Psoas muscle (tissue), 7 donors: ENCODE measurements at regions not wholly inside any gene's neighbourhood (a gene's known extent, or its start where the extent isn't known, plus 50 kb on each side); places are given as distances from the start of the nearest gene placed in this dataset.

Source experiments
- ATAC-seq, 4 donors: fragments of 200-7000 bp; cut with Tn5 transposase; one replicate each; pipeline ENCODE4 v1.9.1; 2020; ENCODE audit warnings: moderate library complexity in 3 of 4, mild to moderate bottlenecking in 2 of 4
- DNase-seq, 2 donors: peaks; one replicate each; pipeline ENCODE4 v3.0.0-alpha.2; 2020
- H3K27ac ChIP-seq: fragments of 200-600 bp; one replicate; pipeline ENCODE4 v1.8.0; 2022
- H3K27me3 ChIP-seq, 3 donors: fragments of 200-600 bp in 1 of 3; one replicate each; pipeline versions ENCODE4 v1.6.1 to v1.8.0; 2013 to 2022; ENCODE audit warnings: low read length in 2 of 3, mild to moderate bottlenecking in 2 of 3, moderate library complexity in 1 of 3; ENCODE audit not compliant: insufficient read depth in 3 of 3
- H3K36me3 ChIP-seq, 2 donors: fragments of 200-600 bp in 1 of 2; one replicate each; pipeline versions ENCODE4 v1.6.1 to v1.8.0; 2013 to 2022; ENCODE audit warnings: low read depth in 1 of 2, mild to moderate bottlenecking in 1 of 2, moderate library complexity in 1 of 2; ENCODE audit not compliant: insufficient read depth in 1 of 2
- H3K4me1 ChIP-seq: fragments of 200-600 bp; one replicate; pipeline ENCODE4 v1.8.0; 2022
- H3K4me3 ChIP-seq: fragments of 200-600 bp; one replicate; pipeline ENCODE4 v1.8.0; 2022; ENCODE audit warnings: mild to moderate bottlenecking
- H3K9me3 ChIP-seq: fragments of 200-600 bp; one replicate; pipeline ENCODE4 v1.8.0; 2022
- WGBS, 3 donors: extraction: QIAGEN DNeasy Blood & Tissue Kit; methylation state at CpG; one replicate each; pipeline versions ENCODE4 v1.1.6 to v1.1.7; 2013; 5-methylcytosine and 5-hydroxymethylcytosine counted together
- intact Hi-C, 2 donors: fragments of 100-400 bp; cut with DNase I; formaldehyde crosslinking; loops; one replicate each; pipeline versions ENCODE4 v1.11.0 to v1.14.2; 2022
- TF ChIP-seq, protein P1 (sequence below): fragments of 200-600 bp; IDR thresholded peaks from one replicate; pipeline ENCODE4 v1.8.0; 2022; ENCODE audit warnings: antibody characterized with exemption
- donor health status: healthy with polysubstance abuse.
- donor health status: DM: no; HTN: no; CAD: no; lungs with moderate emphysema.
- donor health status: Bipolar disorder and iron deficiency.
- donor health status: healthy.
- donor health status: DM: yes; HTN: yes; CAD: no.
- donor health status: DM: no; HTN: no; CAD: no.
- donor health status: DM: yes; HTN: yes; CAD: no.

DNA sequence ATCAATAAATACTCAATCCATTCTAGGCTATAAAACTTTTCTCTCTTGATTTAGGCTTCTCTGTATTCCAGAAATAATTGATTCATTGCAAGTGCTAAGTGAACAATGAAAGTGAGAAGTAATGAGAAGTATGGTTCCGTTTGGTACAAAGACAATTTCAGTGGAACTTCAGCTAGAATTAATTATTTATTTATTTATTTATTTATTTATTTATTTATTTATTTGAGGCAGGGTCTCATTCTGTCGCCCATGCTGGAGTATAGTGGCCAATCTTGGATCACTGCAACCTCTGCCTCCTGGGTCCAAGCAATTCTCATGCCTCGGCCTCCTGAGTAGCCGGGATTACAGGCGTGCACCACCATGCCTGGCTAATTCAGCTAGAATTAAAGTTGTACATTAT lies 262.1 kb downstream of the B3GLCT start:
- Histone ChIP-seq H3K27me3 (no peaks in the 10 kb centered on the region), H3K4me3 (no peak overlapping the region), H3K4me1 (no peaks in the 10 kb centered on the region), H3K9me3 (peaks cover 6% of the 10 kb centered on the region), H3K27ac (no peak overlapping the region), H3K36me3 (no peaks in the 10 kb centered on the region)
- ATAC-seq (no peak), DNase-seq (no peak)
- intact Hi-C loops, result no loop called here
- 84 to 88% (median 88%) methylated on average over 5 of the region's 5 CpGs for WGBS, 3 donors
- TF ChIP-seq, protein P1, sequence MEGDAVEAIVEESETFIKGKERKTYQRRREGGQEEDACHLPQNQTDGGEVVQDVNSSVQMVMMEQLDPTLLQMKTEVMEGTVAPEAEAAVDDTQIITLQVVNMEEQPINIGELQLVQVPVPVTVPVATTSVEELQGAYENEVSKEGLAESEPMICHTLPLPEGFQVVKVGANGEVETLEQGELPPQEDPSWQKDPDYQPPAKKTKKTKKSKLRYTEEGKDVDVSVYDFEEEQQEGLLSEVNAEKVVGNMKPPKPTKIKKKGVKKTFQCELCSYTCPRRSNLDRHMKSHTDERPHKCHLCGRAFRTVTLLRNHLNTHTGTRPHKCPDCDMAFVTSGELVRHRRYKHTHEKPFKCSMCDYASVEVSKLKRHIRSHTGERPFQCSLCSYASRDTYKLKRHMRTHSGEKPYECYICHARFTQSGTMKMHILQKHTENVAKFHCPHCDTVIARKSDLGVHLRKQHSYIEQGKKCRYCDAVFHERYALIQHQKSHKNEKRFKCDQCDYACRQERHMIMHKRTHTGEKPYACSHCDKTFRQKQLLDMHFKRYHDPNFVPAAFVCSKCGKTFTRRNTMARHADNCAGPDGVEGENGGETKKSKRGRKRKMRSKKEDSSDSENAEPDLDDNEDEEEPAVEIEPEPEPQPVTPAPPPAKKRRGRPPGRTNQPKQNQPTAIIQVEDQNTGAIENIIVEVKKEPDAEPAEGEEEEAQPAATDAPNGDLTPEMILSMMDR, result no peak

DNA sequence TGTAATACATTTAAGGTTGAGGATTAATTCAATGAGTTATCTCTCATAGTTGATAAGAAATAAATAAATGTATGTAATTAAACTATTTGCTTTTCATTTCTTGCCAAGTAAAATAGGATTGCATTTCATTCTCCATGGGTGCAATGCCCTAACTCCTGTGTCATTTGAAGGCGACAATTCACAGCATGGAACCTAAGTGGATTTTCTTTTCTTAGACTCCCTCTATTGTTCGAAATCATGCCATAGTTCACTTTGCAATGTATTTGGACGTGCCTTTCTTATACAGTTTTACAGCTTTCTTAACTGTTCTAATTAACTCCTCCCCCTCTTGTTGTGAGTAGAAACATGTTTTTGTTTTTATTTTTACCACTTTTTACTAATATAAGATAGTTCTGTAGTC lies 263.0 kb downstream of the B3GLCT start:
- no peak overlapping the region for H3K4me3 ChIP-seq
- peaks cover 6% of the 10 kb centered on the region for H3K9me3 ChIP-seq
- WGBS, 3 donors, result 81% methylated on average over 3 of the region's 3 CpGs
- intact Hi-C loops, result no loop called here
- H3K27ac ChIP-seq, result no peak overlapping the region
- ATAC-seq, result no peak
- H3K4me1 ChIP-seq, result no peaks in the 10 kb centered on the region
- no peaks in the 10 kb centered on the region for H3K36me3 ChIP-seq
- TF ChIP-seq, protein P1, result no peak
- DNase-seq, result no peak
- H3K27me3 ChIP-seq, result no peaks in the 10 kb centered on the region

DNA sequence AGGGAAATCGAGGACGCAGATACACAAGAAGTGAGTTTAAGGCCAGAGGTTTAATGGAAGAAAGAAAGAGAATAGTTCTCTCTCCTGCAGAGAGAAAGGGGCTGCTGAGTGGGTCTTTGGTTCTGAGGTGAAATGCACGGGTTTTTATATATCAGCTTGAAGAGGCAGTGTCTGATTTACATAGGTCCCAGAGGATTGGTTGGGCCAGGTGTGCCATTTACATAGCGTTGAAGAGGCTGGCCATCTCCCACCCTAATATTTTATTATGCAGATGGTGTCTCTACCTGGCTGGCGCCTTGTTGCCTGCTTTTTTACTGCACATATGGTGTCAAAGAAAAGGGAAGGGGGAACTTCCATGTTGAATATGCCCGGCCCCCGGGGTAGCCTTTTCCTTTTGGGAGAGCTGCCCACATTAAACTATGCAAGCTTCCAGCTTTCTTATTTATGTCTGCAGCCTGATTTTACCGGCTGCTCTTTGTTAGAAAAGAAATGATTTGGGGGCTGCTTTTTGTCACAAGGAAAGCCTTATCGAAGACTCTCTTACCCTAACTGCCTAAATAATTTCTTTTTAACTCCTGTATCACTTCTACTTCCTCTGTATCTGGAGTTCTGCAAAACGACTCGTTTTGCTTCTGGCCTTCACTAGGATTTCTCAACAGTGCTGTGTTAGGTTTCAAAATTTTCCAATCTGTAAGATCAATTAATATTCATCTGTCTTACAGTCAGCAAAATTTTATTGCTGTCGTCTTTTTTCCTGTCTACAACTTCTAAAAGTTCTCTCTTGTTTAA lies 268.5 kb downstream of the B3GLCT start:
- DNase-seq, result no peak
- H3K4me1 ChIP-seq, result no peaks in the 10 kb centered on the region
- no peaks in the 10 kb centered on the region for H3K36me3 ChIP-seq
- no peak overlapping the region for H3K4me3 ChIP-seq
- H3K27ac ChIP-seq, result no peak overlapping the region
- intact Hi-C loops, result no loop called here
- no peaks in the 10 kb centered on the region for H3K9me3 ChIP-seq
- TF ChIP-seq, protein P1, result no peak
- no peak for ATAC-seq
- 70 to 77% (median 73%) methylated on average over 12 of the region's 12 CpGs for WGBS, 3 donors
- H3K27me3 ChIP-seq, result peaks cover 0 to 4% (median 0%) of the 10 kb centered on the region in 3 donors

DNA sequence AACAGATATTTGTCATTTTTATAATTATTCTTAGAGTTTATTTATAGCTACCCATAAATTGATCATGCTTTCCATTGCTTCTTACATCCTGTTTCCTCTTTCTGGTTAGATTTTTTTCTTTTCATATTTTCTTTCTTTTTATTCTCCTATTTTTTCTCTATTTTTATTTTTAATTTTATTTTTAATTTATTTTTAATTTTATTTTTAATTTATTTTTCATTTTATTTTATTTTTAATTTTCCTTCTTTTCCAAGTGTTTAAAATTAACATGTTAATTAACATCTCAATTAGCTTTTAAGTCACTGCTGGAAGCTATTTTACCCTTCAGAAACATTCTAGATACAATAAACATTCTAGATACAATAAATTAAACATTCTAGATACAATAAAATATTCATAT lies 269.6 kb downstream of the B3GLCT start:
- intact Hi-C loops, result no loop called here
- TF ChIP-seq, protein P1, result no peak
- ATAC-seq (no peak), DNase-seq (no peak)
- H3K36me3 ChIP-seq, result no peaks in the 10 kb centered on the region
- no peaks in the 10 kb centered on the region for H3K4me1 ChIP-seq
- no peak overlapping the region for H3K4me3 ChIP-seq
- peaks cover 0 to 4% (median 0%) of the 10 kb centered on the region in 3 donors for H3K27me3 ChIP-seq
- H3K27ac ChIP-seq, result no peak overlapping the region
- no peaks in the 10 kb centered on the region for H3K9me3 ChIP-seq

DNA sequence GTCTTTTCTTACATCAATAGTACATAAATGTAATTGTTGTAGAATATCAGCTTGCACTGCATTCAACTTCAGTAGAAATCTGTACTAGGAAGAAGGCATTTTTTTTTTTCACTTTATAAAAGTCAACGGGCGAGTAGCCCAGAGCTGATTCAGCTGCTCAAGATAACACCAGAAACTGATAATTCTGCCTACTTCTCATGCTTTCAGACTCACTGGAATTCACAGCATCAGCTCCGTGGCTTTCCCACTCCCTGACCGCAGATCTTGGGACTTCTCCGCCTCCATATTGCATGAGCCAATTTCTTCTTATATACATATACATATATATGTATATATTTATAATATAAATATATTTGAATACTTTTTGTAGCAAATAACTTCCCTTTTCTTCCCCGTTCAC lies 263.1 kb upstream of the RXFP2 start:
- TF ChIP-seq, protein P1, result no peak
- Histone ChIP-seq H3K36me3 (no peaks in the 10 kb centered on the region), H3K4me1 (no peaks in the 10 kb centered on the region), H3K27me3 (peaks cover 0 to 2% (median 0%) of the 10 kb centered on the region in 3 donors), H3K4me3 (no peak overlapping the region), H3K9me3 (no peaks in the 10 kb centered on the region), H3K27ac (no peak overlapping the region)
- 29 to 32% (median 29%) methylated on average over 6 of the region's 6 CpGs for WGBS, 3 donors
- ATAC-seq (no peak), DNase-seq (no peak)
- intact Hi-C loops, result no loop called here
